Activated B cell treated with CpG ODN at 0.5 μM for 24 hours (primary cell): ENCODE measurements at regions not wholly inside any gene's neighbourhood (a gene's known extent, or its start where the extent isn't known, plus 50 kb on each side); places are given as distances from the start of the nearest gene placed in this dataset.

Experiments used
- ATAC-seq: fragments of 200-7000 bp; cut with Tn5 transposase; one replicate; pipeline ENCODE4 v1.10.0; 2021; ENCODE audit warnings: low read depth, mild to moderate bottlenecking, moderate library complexity
- CTCF ChIA-PET: fragments of 350-600 bp; sonication (Branson Sonifier 250); formaldehyde crosslinking; loops from one replicate; lab custom pipeline; 2021; ENCODE audit warnings: antibody characterized with exemption; lab: Charles Lee
- POLR2A ChIA-PET: fragments of 350-600 bp; sonication (Branson Sonifier 250); formaldehyde crosslinking; loops from one replicate; lab custom pipeline; 2021; ENCODE audit warnings: antibody characterized with exemption; lab: Charles Lee
- DNase-seq: peaks from one replicate; pipeline ENCODE4 v3.0.0; 2022
- H3K27ac Mint-ChIP-seq: one replicate; pipeline ENCODE4 v1.8.0; 2020; ENCODE audit warnings: mixed read lengths
- H3K27me3 Mint-ChIP-seq: one replicate; pipeline ENCODE4 v1.8.0; 2021; ENCODE audit warnings: mixed read lengths
- H3K36me3 Mint-ChIP-seq: one replicate; pipeline ENCODE4 v1.8.0; 2021; ENCODE audit warnings: low read depth, mixed read lengths
- H3K4me1 Mint-ChIP-seq: one replicate; pipeline ENCODE4 v1.8.0; 2021; ENCODE audit warnings: mixed read lengths
- H3K4me3 Mint-ChIP-seq: one replicate; pipeline ENCODE4 v1.8.0; 2020; ENCODE audit warnings: mild to moderate bottlenecking, mixed read lengths
- H3K9me3 Mint-ChIP-seq: one replicate; pipeline ENCODE4 v1.8.0; 2020; ENCODE audit warnings: mixed read lengths
- CTCF ChIP-seq: fragments of 200-600 bp; IDR thresholded peaks from one replicate; pipeline ENCODE4 v1.8.0; 2022; ENCODE audit warnings: antibody characterized with exemption, mild to moderate bottlenecking
- intact Hi-C: fragments of 100-400 bp; cut with micrococcal nuclease; formaldehyde crosslinking; loops from one replicate; pipeline ENCODE4 v1.15.1; 2024

DNA sequence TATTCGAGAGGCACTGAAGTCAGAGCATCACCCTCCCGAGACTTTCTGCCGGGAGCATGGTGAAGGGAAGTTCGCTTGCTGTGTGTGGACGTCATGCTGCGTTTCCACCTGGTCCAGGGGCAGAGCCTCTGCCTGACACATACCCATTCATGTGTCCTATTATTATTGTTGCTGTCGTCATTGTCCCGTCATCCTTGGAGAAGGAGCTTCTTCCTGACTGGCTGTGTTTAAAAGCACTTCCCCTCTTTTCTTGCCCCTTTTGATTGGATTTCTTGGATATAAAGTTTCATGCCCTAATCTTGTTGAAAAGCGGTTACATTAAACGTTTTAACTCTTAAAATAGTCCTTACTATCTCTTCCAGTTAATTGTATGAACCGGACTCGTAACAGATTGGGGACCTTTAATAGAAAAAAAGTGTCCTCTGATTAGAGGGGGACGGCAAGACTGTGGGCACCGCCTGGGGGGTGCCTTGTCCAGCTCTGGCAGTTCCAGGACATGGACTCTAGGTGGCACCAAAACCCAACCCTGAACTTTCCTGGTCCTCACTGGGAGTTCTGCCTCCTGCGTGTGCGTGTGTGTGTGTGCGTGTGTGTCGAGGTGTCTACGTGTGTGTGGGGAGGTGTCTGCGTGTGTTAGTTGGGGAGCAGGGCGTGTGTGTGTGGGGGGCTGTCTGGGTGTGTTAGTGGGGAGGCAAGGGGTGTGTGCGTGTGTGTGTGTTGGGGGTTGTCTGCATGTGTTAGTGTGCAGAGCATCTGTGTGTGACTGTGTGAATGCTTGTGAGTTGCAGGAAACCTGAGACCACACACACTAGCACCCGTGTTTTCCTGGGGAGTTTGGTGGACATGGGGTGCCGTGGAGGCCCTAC, 133.3 kb upstream of the CIBAR2 start:
- Mint-ChIP-seq H3K4me3 (no peak overlapping the region), H3K9me3 (no peaks in the 10 kb centered on the region), H3K27ac (no peak overlapping the region), H3K36me3 (no peaks in the 10 kb centered on the region), H3K27me3 (peaks cover 11% of the 10 kb centered on the region), H3K4me1 (peaks cover 3% of the 10 kb centered on the region)
- ChIA-PET POLR2A (no interaction called here), CTCF (interaction anchor here (0.7 to 1.2 kb wide), 2 partner anchors 33 to 63 kb away, joined by 3 read pairs; no protein-coding TSS in a partner anchor)
- no peak for TF ChIP-seq CTCF
- DNase-seq (no peak), ATAC-seq (peak; percentile 74)
- intact Hi-C loops, result no loop called here

GRCh38 chr16:85246473-85246872, 134.2 kb upstream of the CIBAR2 start:
- peaks cover 3% of the 10 kb centered on the region for H3K4me1 Mint-ChIP-seq
- TF ChIP-seq CTCF, result no peak
- no peaks in the 10 kb centered on the region for H3K9me3 Mint-ChIP-seq
- ATAC-seq, result no peak
- POLR2A ChIA-PET, result no interaction called here
- no peak overlapping the region for H3K27ac Mint-ChIP-seq
- intact Hi-C loops, result no loop called here
- H3K27me3 Mint-ChIP-seq, result peaks cover 13% of the 10 kb centered on the region
- CTCF ChIA-PET, result no interaction called here
- H3K36me3 Mint-ChIP-seq, result no peaks in the 10 kb centered on the region
- no peak for DNase-seq
- no peak overlapping the region for H3K4me3 Mint-ChIP-seq

DNA sequence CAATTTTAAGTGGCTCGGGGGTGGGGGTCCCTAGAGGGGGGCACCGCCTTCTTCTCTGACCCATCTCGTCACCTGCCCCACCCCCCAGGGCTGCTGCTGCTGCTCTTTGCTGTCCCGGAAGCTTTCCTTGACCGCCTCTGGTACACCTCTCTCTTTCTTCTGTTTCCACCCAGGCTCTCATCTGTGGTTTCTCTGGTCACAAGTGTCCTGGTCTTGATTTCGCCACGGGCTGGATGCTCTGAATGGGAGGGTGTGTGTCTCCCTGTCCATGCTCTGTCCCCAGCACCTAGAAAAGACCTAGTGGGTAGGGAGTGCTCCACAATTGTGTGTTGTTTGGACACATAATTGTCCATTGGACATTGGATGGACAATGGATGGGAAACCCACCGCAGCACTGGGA, 134.7 kb upstream of the CIBAR2 start:
- POLR2A ChIA-PET, result interaction anchor here (0.7 kb wide), 1 partner anchor 18 kb away, joined by 3 read pairs; no protein-coding TSS in a partner anchor
- peaks cover 3% of the 10 kb centered on the region for H3K4me1 Mint-ChIP-seq
- ATAC-seq (no peak), DNase-seq (no peak)
- no peaks in the 10 kb centered on the region for H3K9me3 Mint-ChIP-seq
- H3K27me3 Mint-ChIP-seq, result peaks cover 13% of the 10 kb centered on the region
- intact Hi-C loops, result no loop called here
- no peak overlapping the region for H3K4me3 Mint-ChIP-seq
- no peaks in the 10 kb centered on the region for H3K36me3 Mint-ChIP-seq
- no peak for TF ChIP-seq CTCF
- CTCF ChIA-PET, result no interaction called here
- no peak overlapping the region for H3K27ac Mint-ChIP-seq

DNA sequence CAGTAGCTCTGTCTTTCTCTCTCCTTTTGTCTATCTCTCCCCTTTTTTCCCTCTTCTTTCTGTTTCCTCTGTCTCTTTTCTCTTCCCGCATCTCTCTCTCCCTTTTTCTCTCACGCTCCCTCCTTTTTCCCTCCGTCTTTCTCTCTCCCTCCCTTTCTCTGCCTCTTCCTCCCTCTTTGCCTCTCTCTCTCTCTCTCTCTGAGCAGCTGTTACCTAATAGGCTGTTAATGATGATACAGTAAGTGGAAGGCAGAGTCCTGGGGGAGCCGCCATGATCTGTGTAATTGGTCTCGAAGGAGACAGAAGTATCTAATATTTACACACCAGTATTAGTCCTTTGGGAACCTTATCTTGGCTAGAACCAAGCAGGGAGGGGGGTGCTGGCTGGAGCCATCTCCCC, 136.1 kb upstream of the CIBAR2 start:
- POLR2A ChIA-PET, result no interaction called here
- intact Hi-C loops, result no loop called here
- peaks cover 3% of the 10 kb centered on the region for H3K4me1 Mint-ChIP-seq

More for the DNA sequence above, 136.1 kb upstream of the CIBAR2 start:
- H3K9me3 Mint-ChIP-seq, result no peaks in the 10 kb centered on the region
- H3K36me3 Mint-ChIP-seq, result no peaks in the 10 kb centered on the region
- no peak for TF ChIP-seq CTCF
- no peak overlapping the region for H3K27ac Mint-ChIP-seq
- no peak overlapping the region for H3K4me3 Mint-ChIP-seq
- CTCF ChIA-PET, result interaction anchor here (1.5 kb wide), 1 partner anchor 11 kb away, joined by 5 read pairs; no protein-coding TSS in a partner anchor
- H3K27me3 Mint-ChIP-seq, result peaks cover 13% of the 10 kb centered on the region
- DNase-seq (no peak), ATAC-seq (no peak)
